Esophagus muscularis mucosa (tissue), 3 donors: ENCODE measurements at regions not wholly inside any gene's neighbourhood (a gene's known extent, or its start where the extent isn't known, plus 50 kb on each side); places are given as distances from the start of the nearest gene placed in this dataset.

Experiments
- EP300 ChIP-seq: sonication (generic); formaldehyde crosslinking; IDR thresholded peaks from one replicate; pipeline ENCODE4 v1.6.1; 2017; ENCODE audit warnings: antibody characterized with exemption
- POLR2AphosphoS5 ChIP-seq, 2 donors: sonication (generic); formaldehyde crosslinking; IDR thresholded peaks; one replicate each; pipeline ENCODE4 v1.6.1; 2017; ENCODE audit warnings: antibody characterized with exemption in 2 of 2

- TF ChIP-seq POLR2AphosphoS5 (IDR thresholded peaks at IDR 0.05): no peak
- no peak for TF ChIP-seq EP300
Measured at GRCh38 chr11:97982512-97982911, 1038.2 kb upstream of the CNTN5 start.
